OCI-LY3 (cell line): ENCODE measurements at regions not wholly inside any gene's neighbourhood (a gene's known extent, or its start where the extent isn't known, plus 50 kb on each side); places are given as distances from the start of the nearest gene placed in this dataset.

Source experiments
- EZH2phosphoT487 ChIP-seq: fragments of 200-600 bp; shearing (Covaris generic); IDR thresholded peaks from 2 replicates; pipeline ENCODE4 v1.6.1; 2018; ENCODE audit warnings: antibody characterized with exemption, mixed run types, low read depth
- TF ChIP-seq, protein P1 (sequence below): fragments of 200-600, 300-600 bp; sonication (generic); IDR thresholded peaks from 2 replicates; pipeline ENCODE4 v1.5.1; 2014; ENCODE audit warnings: antibody characterized with exemption, low read length, low read depth

DNA sequence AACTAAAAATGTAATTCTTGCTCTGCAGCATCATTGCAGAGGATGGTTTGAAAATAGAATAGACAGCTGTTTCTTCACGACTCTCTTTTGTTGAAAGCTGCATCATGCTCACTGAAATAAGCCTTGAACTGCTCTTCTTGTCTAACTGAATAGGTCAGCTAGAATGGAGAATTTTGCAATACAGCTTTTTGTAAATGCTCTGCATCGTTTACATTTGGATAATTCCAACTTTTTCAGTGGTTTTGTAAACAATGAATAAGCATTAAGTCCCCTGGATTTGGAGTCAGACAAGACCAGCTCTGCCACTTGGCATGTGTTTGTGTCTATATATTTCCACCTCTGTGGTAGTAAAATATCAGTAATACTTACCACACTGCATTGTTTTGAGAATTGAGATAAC, 95.2 kb downstream of the PLSCR2 start:
- TF ChIP-seq, protein P1, sequence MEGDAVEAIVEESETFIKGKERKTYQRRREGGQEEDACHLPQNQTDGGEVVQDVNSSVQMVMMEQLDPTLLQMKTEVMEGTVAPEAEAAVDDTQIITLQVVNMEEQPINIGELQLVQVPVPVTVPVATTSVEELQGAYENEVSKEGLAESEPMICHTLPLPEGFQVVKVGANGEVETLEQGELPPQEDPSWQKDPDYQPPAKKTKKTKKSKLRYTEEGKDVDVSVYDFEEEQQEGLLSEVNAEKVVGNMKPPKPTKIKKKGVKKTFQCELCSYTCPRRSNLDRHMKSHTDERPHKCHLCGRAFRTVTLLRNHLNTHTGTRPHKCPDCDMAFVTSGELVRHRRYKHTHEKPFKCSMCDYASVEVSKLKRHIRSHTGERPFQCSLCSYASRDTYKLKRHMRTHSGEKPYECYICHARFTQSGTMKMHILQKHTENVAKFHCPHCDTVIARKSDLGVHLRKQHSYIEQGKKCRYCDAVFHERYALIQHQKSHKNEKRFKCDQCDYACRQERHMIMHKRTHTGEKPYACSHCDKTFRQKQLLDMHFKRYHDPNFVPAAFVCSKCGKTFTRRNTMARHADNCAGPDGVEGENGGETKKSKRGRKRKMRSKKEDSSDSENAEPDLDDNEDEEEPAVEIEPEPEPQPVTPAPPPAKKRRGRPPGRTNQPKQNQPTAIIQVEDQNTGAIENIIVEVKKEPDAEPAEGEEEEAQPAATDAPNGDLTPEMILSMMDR: no peak
- TF ChIP-seq EZH2phosphoT487: no peak
